Coronary artery (tissue), 2 donors: ENCODE measurements at regions not wholly inside any gene's neighbourhood (a gene's known extent, or its start where the extent isn't known, plus 50 kb on each side); places are given as distances from the start of the nearest gene placed in this dataset.

Experiments used
- DNase-seq: peaks from one replicate; pipeline ENCODE4 v3.0.0-alpha.2; 2017; ENCODE audit warnings: low spot score
- H3K27ac ChIP-seq, 2 donors: fragments of 200-600 bp; sonication (generic); one replicate each; pipeline ENCODE4 v1.5.1; 2016 to 2019
- H3K4me3 ChIP-seq: fragments of 200-600 bp; sonication (generic); 2 replicates; pipeline ENCODE4 v1.5.1; 2016; ENCODE audit warnings: mild to moderate bottlenecking, moderate library complexity
- TF ChIP-seq, protein P1 (sequence below): fragments of 200-600 bp; sonication (generic); IDR thresholded peaks from one replicate; pipeline ENCODE4 v1.5.1; 2019; ENCODE audit warnings: antibody characterized with exemption

DNA sequence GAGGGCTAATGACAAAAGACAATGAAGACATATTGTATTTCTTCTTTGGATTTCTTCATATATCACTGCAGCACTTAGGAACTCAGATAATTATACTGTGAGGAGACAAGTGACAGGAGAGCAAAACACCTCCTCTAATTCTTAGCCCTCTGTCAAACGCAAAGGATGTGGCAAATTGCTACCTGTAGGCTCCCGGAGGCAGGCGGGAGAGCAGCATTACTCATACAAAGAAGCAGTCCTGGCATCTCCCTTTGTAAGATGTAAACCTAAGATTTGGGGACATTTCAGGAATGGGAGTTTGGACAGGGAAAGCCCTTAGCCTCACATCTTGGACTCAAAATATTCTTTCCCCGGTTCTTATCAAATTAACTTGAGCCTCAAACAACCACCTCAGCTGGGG, 460.8 kb downstream of the SOX2 start:
- TF ChIP-seq, protein P1, sequence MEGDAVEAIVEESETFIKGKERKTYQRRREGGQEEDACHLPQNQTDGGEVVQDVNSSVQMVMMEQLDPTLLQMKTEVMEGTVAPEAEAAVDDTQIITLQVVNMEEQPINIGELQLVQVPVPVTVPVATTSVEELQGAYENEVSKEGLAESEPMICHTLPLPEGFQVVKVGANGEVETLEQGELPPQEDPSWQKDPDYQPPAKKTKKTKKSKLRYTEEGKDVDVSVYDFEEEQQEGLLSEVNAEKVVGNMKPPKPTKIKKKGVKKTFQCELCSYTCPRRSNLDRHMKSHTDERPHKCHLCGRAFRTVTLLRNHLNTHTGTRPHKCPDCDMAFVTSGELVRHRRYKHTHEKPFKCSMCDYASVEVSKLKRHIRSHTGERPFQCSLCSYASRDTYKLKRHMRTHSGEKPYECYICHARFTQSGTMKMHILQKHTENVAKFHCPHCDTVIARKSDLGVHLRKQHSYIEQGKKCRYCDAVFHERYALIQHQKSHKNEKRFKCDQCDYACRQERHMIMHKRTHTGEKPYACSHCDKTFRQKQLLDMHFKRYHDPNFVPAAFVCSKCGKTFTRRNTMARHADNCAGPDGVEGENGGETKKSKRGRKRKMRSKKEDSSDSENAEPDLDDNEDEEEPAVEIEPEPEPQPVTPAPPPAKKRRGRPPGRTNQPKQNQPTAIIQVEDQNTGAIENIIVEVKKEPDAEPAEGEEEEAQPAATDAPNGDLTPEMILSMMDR, result no peak
- H3K27ac ChIP-seq, result no peak overlapping the region

DNA sequence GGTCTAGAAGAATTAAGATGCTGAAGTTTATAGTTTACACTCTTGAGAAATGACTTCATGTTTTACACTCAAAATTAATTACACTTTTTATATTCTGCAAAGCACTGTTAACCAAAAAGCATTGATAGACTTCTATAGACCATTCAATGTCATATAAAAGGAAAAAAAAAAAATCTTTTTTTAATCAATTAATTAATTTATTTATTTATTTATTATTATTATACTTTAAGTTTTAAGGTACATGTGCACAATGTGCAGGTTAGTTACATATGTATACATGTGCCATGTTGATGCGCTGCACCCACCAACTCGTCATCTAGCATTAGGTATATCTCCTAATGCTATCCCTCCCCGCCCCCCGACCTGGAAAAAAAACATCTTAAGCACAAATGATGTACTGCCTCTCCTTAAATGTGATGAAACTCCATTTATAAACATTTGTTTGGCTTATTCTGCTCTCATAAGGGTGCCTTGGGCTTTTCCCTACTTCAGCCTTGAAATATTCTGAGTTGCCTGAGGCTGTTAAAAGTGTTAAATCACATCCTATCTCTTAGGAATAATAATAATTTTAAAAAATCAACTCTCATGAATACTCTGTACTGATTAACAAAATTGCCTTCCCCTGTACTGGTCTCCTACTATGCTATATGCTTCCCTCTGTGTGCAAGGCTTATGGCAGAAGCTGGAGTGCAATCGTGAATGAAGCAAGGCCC, 466.9 kb downstream of the SOX2 start:
- Histone ChIP-seq H3K4me3 (no peak overlapping the region), H3K27ac (no peak overlapping the region)
- no peak for DNase-seq
- TF ChIP-seq, protein P1, result no peak

More for the DNA sequence above, 460.8 kb downstream of the SOX2 start:
- H3K4me3 ChIP-seq, result no peak overlapping the region
- DNase-seq, result no peak

DNA sequence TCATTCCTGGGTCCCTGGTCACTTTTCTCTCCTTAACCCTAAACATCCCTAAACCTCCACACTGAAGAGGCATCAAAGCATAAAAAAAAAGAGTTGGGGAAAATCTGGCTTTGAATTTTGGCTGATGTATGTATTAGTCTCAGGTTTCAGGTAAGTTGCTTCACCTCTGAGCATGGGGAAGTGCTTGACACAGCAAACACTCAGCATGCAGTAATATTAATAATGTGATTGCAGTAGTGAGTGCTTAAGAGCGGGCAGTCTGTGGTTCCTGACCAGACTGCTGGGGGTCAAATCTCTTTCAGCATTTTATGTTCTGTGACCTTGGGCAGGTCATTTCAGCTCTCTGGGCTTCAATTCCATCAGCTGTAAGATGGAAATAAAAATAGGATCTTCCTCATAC, 467.9 kb downstream of the SOX2 start:
- DNase-seq, result no peak
- no peak overlapping the region for H3K4me3 ChIP-seq
- H3K27ac ChIP-seq, result no peak overlapping the region
- TF ChIP-seq, protein P1, result no peak

DNA sequence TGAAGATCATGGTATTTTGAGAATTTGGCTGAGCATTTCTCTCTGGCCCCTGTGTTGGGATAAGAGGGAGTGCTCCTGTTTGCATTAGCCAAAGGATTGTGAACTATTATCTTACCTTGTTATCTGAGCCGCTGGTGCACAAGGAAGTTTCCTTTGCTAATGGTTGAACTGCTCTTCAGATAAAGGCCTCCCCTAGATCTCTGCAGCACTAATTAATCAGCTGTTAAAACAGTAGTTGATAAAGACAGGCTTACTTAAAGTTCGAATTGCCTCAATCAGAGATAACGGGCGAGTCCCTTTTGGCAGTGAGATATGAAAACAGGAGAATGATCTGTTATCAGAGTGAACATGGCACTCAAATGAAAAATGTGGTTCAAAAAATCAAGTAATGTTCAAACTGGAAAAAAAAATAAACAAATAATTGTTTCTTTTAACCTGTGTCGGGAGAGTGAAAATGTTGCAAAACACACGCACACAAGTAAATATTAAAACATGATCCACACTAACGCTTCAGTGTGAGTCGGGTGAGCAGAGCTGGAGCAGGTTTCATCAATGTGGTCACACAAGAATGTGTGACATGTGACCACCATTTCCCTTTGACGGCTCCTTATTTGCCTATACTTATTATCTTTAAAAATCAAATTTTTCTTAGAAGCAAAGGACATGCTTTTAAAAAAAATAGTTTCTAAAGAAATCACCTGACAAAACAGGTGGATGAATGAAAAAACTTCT, 469.1 kb downstream of the SOX2 start:
- TF ChIP-seq, protein P1, result no peak
- no peak overlapping the region for H3K27ac ChIP-seq
- no peak for DNase-seq
- H3K4me3 ChIP-seq, result no peak overlapping the region

DNA sequence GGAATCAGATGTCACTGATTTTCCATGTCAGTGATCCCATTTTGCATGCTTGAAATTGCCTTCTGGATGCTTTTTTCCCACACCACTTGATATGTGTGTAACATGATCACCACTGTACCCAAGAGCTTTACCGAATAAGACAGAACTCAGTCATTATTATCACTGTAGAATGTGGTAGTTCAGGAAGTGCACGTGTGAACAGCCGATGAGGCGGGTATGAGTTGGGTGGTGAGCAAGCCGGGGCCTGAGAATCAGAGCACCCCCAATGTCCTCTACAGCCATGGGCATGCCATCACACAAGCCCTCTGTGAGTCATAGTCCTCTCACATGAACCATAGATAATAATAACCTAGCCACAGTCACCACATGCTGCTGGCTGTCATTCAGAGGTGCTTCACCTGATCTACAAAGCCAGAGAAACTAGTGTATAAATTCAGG, 470.8 kb downstream of the SOX2 start:
- H3K27ac ChIP-seq, result no peak overlapping the region
- no peak for DNase-seq
- H3K4me3 ChIP-seq, result no peak overlapping the region
- TF ChIP-seq, protein P1, result no peak

DNA sequence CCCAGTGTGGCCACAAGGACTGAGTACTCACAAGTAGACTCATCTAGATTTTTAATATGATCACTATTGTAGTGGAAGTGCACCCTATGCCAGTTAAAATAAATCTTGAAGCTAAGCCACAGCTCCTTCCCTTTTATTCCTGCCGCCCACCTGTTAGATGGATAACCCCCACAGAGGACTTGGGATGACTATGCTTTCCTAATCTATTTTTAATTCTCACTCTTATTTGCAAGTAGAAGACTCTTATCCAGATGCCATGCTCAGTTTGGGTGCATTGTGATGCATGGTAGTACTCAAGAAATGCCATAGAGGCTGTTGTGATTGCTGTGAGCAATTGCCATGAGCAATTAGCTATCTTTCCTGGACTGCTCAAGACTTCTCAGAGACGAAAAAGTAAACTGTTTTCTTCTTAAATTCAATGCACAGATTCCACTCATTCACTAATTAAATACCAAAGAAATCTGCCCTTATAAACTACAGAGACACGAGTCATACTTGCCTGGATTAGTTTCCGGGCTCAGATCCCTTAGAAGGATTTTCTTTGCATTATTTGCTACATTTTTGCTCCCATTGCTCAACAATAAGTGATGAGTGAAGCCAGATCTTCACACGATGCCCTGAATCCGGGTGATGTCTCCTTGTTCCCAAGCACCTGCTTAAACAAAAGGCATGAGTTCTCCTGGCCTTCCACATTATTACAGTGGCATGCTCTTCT, 472.1 kb downstream of the SOX2 start:
- DNase-seq, result no peak
- H3K4me3 ChIP-seq, result no peak overlapping the region
- TF ChIP-seq, protein P1, result no peak
- H3K27ac ChIP-seq, result no peak overlapping the region
